ENCODE measurements at regions not wholly inside any gene's neighbourhood (a gene's known extent, or its start where the extent isn't known, plus 50 kb on each side); places are given as distances from the start of the nearest gene placed in this dataset.
"Not testable (repeated sequence)": the region's sequence is repeated elsewhere in the genome, so short reads cannot be mapped to it uniquely, and the experiment has no call there.

DNA sequence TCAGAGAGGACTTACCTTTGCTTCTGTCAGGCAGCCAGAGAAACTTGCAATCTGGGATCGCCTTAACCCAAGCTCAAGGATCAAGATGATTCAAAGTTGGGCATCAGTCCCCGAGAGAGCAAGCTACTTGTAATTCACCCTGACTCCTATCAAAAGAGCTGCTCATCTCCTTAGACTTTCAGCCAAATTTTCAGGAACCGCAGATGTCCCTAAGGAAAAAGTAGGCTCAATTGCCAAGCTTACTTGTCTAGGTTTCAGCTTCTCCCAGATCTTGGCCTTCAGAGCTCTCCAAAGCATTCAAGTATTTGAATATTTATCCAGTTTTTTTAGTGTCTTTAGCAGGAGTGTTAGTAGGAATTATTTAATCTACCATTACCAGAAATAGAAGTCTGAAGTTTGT lies 434.1 kb upstream of the MMS22L start:
- in situ Hi-C loops (cut with HindIII; ENCODE audit: low pct_unique_long_range_greater_than_20kb, low sequenced_read_pairs): no loop called here
- no peak for DNase-seq (ENCODE audit: low read depth)

DNA sequence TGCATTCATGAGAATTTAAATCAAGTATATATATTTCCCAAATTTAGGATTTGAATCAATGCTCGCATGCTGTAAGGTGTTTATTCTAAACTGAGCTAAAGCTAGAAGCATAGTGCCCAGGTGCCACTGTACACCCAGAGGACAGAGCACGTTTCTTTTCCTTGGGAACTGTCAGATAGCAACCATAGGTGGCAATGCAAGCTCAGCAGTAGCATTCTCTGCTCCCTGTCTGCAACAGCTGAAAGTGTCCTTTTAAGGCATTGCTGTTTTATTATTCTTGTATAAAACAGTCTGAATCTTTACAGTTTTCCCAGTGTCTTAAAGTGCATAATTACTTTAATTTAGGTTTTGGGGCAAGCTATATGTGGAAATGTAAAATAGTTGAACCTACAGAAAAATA lies 443.4 kb upstream of the MMS22L start:
- DNase-seq (ENCODE audit: low read depth): no peak
- in situ Hi-C loops (cut with HindIII; ENCODE audit: low pct_unique_long_range_greater_than_20kb, low sequenced_read_pairs): no loop called here

- no peak for DNase-seq (ENCODE audit: low read depth)
- in situ Hi-C loops (cut with HindIII; ENCODE audit: low pct_unique_long_range_greater_than_20kb, low sequenced_read_pairs): no loop called here
These were observed 449.0 kb upstream of the MMS22L start for GRCh38 chr6:97732045-97732444.

DNA sequence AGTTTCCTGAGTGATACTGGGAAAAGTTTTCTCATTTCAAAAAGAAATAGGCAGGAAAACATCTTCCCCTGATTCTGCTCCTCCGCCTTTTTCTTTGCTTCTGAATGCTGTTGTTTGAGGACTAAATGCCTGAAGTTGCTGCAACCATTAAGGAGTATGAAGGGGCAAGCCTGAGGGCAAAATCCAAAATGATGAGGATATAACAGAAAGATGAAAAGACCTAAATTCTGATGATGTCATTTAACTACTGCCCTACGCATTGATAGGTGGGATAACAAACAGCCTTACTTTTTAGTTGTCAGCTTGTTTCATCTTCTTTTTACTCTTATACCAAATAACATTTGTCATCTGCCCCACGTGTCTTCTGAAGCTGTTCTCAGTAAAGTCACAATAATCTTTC lies 474.6 kb upstream of the MMS22L start:
- DNase-seq (ENCODE audit: low read depth): no peak
- in situ Hi-C loops (cut with HindIII; ENCODE audit: low pct_unique_long_range_greater_than_20kb, low sequenced_read_pairs): no loop called here

DNA sequence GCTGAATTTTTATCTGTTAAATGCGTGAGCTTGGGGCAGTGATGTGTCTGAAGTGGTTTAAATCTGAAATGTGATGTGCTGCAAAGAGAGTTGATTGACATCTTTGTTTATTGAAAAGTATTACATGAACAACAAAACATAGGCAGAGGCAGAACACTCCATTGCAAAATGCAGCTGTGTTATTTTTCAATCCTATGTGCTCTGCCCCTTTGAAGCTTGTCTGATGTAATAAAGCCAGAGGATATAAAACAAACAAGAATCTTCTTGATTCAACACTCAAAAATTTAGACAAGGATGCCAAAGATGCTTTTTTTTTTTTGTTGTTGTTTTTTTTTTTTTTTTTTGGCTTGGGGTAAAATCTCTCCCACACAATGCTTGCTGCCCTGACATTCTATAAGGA lies 482.4 kb upstream of the MMS22L start:
- DNase-seq (ENCODE audit: low read depth): no peak
- in situ Hi-C loops (cut with HindIII; ENCODE audit: low pct_unique_long_range_greater_than_20kb, low sequenced_read_pairs): no loop called here

DNA sequence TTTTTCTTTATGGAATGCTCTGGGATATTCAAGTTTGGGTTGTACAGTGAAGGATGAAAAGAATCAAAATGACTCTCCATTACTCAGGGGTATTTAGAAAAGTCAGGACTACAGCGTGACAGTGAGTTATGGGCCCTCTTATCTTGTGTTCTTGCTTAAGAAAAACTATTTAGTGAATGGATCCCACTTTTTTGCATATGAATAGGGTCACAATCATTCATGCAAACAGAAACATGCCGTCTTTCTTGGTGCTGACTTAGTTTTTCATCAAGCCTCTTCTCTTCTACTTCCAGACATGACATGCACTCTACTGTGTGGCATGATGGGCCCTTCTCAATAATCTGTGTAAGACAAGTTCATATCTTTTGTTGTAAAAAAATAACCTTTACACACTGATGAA lies 488.4 kb upstream of the MMS22L start:
- no peak for DNase-seq (ENCODE audit: low read depth)
- in situ Hi-C loops (cut with HindIII; ENCODE audit: low pct_unique_long_range_greater_than_20kb, low sequenced_read_pairs): no loop called here

GRCh38 chr6:97775012-97775411 lies 492.0 kb upstream of the MMS22L start:
- in situ Hi-C loops (cut with HindIII; ENCODE audit: low pct_unique_long_range_greater_than_20kb, low sequenced_read_pairs): no loop called here
- DNase-seq (ENCODE audit: low read depth): no peak

DNA sequence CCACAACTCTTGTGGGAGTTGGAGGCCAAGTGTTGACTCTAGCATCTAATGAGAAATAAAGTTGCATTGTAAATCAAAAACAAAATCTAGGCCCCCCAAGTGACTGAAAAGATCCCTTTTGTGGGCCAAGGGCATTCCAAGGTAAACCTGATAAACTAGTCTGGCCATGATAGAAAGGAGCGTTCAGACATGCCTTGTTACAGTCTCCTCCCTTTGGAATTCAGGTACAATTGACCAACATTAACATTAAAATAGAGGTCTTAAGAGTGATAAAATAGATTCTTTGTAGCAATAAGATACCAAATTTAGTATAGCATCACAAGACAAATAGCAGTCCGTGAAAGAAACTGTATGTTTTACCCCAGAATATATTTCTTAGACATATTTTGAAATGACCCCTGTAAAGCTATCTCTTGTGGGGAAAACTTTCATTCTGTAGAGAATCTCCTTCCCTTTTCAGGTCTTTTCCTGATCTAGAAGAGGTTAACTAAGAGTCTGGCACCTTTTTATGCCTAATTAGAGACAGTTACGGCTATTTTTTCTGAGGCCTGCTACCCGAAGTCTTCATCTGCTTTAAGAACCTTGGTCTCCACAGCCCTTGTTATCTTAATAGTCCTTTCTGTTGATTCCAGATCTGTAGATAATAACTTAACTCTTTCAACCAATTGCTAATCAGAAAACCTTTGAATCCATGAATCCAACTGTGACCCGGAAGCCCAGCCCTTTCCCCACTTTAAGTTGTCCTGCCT lies 495.4 kb upstream of the MMS22L start:
- in situ Hi-C loops (cut with HindIII; ENCODE audit: low pct_unique_long_range_greater_than_20kb, low sequenced_read_pairs): no loop called here
- no peak for DNase-seq (ENCODE audit: low read depth)

DNA sequence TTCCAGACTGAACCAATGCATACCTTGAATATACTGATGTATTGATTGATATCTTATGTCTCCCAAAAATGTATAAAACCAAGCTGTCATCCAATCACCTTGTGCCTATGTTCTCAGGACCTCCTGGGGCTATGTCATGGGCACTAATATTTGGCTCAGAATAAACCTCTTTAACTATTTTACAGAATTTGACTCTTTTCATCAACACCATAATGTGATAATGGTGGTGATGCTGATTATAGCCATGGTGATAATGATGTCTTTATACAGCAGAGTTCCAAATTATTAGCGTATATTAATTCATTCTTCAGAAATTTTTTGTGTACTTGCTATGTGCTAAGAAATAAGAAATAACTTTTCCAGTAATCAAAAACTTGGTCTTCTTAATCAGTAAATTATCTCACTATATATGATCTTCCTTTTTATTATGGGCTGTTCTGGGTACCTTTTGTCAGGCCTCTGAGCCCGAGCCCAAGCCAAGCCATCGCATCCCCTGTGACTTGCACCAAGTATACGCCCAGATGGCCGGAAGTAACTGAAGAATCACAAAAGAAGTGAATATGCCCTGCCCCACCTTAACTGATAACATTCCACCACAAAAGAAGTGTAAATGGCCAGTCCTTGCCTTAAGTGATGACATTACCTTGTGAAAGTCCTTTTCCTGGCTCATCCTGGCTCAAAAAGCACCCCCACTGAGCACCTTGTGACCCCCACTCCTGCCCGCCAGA lies 496.2 kb upstream of the MMS22L start:
- DNase-seq (ENCODE audit: low read depth); in situ Hi-C loops (cut with HindIII; ENCODE audit: low pct_unique_long_range_greater_than_20kb, low sequenced_read_pairs): not testable (repeated sequence)

GRCh38 chr6:97790926-97791590 lies 508.0 kb upstream of the MMS22L start:
- no peak for DNase-seq (ENCODE audit: low read depth)
- in situ Hi-C loops (cut with HindIII; ENCODE audit: low pct_unique_long_range_greater_than_20kb, low sequenced_read_pairs): no loop called here

DNA sequence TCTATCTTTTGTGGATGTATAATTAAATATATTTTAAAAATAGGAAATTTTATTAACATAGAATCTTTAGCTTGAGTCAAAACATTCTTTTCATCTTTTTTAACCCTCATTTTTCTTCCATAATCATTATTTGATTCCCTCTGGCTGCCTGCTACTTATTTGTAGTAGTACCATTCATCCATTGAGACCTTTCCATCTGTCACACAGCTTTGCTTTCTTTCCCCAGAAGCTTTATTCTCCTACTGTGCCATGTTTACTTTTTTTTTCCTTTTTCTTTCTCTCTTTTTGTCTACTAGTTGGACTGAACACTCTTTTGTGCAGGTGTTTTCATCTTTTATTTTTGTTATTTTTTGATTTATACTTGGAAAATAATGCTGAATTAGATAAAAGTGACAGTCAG lies 522.6 kb upstream of the MMS22L start:
- in situ Hi-C loops (cut with HindIII; ENCODE audit: low pct_unique_long_range_greater_than_20kb, low sequenced_read_pairs): no loop called here
- no peak for DNase-seq (ENCODE audit: low read depth)

GRCh38 chr6:97812940-97813339 lies 529.9 kb upstream of the MMS22L start:
- DNase-seq (ENCODE audit: low read depth): no peak
- in situ Hi-C loops (cut with HindIII; ENCODE audit: low pct_unique_long_range_greater_than_20kb, low sequenced_read_pairs): no loop called here

DNA sequence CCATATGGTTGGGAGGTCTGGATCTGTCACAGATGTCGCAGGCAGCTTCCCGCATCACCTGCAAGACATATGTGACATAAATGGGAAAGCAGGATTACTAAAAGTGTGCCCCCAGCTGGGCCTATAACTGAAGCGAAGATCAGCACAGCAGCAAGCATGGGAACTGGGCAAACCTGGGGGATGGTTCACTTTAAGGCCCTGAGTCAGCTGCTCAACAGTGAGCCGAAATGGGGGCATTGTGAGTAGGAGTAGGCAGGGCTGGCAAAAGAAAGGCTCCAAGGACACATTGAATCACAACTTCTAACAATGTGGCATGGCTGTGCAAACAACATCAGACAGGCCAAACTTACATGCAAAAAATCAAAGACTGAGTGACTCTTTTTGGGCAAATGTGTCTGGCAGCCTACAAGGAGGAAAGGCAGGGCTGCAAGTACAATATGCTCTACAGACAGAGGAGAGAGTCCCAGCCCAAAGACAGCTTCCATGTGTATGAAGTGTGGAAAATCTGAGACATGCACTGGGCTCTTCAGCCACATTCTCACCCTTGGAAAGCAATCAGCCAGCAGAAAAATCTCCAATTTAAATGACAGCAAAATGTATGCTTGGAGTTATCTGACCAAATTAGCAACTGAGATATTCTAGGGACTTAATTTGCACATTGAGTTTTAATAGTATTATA lies 531.0 kb upstream of the MMS22L start:
- in situ Hi-C loops (cut with HindIII; ENCODE audit: low pct_unique_long_range_greater_than_20kb, low sequenced_read_pairs): no loop called here

DNA sequence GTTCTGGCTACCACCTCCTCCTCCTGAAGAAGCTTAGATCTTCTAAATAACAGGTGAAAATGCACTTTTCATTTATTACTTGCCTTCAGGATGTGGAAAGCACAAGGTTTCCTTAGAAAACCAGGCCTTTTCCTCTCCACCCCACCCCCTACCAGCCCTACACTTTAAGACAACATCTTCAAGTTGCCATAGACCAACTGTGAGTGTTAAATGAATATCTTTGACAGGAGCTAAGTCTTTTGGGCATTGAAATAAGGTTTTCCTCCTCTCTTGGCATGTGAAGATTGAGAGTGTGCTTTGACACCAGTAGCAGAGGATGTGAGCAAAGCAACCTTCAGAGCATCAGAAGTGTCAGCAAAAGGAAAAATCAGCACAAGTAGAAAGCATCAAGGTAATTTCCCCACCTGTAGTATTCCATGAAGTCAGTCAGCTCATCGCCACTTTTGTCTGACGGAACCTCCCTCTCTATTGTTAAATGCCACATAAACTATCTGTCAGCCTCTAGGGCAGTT lies 532.3 kb upstream of the MMS22L start:
- DNase-seq (ENCODE audit: low read depth): no peak
- in situ Hi-C loops (cut with HindIII; ENCODE audit: low pct_unique_long_range_greater_than_20kb, low sequenced_read_pairs): no loop called here

More for the DNA sequence above, 531.0 kb upstream of the MMS22L start:
- no peak for DNase-seq (ENCODE audit: low read depth)

- in situ Hi-C loops (cut with HindIII; ENCODE audit: low pct_unique_long_range_greater_than_20kb, low sequenced_read_pairs): no loop called here
- no peak for DNase-seq (ENCODE audit: low read depth)
These were observed 533.5 kb upstream of the MMS22L start for GRCh38 chr6:97816526-97816925.

GRCh38 chr6:97819710-97820109 lies 536.7 kb upstream of the MMS22L start:
- in situ Hi-C loops (cut with HindIII; ENCODE audit: low pct_unique_long_range_greater_than_20kb, low sequenced_read_pairs): no loop called here
- no peak for DNase-seq (ENCODE audit: low read depth)

DNA sequence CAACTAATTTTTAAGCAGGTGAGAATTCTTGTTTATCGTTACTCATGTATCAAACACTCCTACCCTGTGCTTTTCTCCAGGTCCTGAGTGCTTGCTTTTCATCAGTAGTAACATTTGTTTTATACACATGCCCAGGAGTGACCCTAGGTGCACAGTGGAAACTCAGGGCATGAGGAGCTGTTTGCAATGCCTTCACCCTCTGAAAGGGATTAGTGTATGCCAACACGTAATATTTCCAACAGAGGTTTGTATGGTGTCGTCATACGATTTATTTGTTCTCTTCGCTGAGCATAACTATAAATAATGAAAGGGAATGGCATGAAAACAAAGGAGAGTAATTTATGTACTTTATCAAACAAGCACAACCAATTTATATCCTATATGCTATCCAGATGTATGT lies 537.4 kb upstream of the MMS22L start:
- in situ Hi-C loops (cut with HindIII; ENCODE audit: low pct_unique_long_range_greater_than_20kb, low sequenced_read_pairs): no loop called here
- no peak for DNase-seq (ENCODE audit: low read depth)

DNA sequence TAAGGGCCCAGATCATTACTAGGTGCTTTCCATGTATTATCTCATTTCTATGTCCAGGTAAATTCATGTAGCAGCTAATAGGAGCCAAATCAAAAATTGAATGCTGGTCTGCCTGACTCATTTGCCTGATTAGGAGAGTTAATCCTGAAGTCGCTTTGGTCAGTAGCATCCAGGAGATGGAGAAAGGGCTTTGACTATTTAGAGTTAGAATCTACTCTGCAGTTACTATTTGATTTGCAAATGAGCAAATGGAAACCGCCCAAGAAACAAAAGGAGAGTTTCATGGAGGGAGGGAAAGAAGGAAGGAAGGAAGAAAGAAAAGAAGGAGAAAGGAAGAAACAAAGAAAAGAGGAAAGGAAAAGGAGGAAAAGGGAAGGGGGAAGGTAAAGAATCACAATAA lies 539.6 kb upstream of the MMS22L start:
- in situ Hi-C loops (cut with HindIII; ENCODE audit: low pct_unique_long_range_greater_than_20kb, low sequenced_read_pairs): no loop called here
- DNase-seq (ENCODE audit: low read depth): no peak

GRCh38 chr6:97841763-97842162 lies 558.7 kb upstream of the MMS22L start:
- in situ Hi-C loops (cut with HindIII; ENCODE audit: low pct_unique_long_range_greater_than_20kb, low sequenced_read_pairs): no loop called here
- DNase-seq (ENCODE audit: low read depth): no peak
